ENCODE measurements at regions not wholly inside any gene's neighbourhood (a gene's known extent, or its start where the extent isn't known, plus 50 kb on each side); places are given as distances from the start of the nearest gene placed in this dataset.

DNA sequence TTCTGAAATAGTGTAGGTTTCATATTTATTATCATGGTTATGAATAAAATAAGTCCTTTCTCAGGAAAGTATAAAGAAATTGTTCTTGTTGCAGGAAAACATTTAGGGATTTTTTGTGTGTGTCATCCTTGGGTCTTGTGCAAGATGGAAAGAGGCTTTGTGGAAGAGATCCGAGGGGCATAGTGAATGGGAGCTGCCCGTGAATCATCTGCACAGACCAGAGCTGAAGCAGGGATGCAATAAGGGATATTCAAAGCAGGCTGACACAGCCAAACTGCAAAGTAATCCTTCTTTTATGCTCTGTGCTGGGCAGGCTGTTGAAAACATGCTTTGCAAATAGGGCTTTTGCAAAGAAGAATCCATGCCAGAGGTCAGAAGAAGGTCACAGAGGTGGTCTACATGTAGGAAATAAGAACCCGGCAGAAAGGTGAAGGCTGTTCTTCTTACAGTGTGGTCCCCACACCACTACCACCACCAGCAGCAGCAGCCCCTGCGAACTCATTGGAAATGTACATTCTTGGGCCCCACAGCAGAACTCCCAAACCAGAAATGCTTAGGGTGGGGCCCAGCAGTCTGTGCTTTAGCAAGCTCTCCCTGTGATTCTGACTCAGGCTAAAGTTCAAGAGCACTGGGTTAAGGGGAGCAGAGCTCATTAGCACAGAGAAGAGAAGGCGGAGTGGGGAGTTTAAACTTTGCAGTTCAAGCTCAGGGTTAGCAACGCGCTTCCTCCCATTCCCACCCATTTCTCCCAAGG lies 237.6 kb downstream of the QKI start:
- H3K27me3 ChIP-seq (ENCODE audit: insufficient read depth, low read length): no peaks in the 10 kb centered on the region
- H2BK120ac ChIP-seq (ENCODE audit: low read depth, low read length, poor library complexity, severe bottlenecking): no peak overlapping the region
- no peaks in the 10 kb centered on the region for H3K36me3 Mint-ChIP-seq (ENCODE audit: insufficient read depth in 1 of 3, low read depth in 3 of 3)
- H4K8ac ChIP-seq (replicated peaks; ENCODE audit: insufficient read length, low read depth, low read length): no peak overlapping the region
- H3K56ac ChIP-seq (ENCODE audit: insufficient read length, low read depth, low read length): no peak overlapping the region
- H3K4me3 Mint-ChIP-seq: no peak overlapping the region
- TF ChIP-seq CTCF (conservative IDR thresholded peaks at IDR 0.05): no peak
- H3K9ac ChIP-seq (ENCODE audit: extremely low read depth, insufficient read length, low read length): no peak overlapping the region
- H3K23ac ChIP-seq (ENCODE audit: insufficient read length, low read depth, low read length): no peak overlapping the region
- H2BK12ac ChIP-seq (ENCODE audit: insufficient read length, low read depth, low read length): no peak overlapping the region
- no peak overlapping the region for H3K4me2 ChIP-seq (ENCODE audit: insufficient read depth, insufficient read length, low read length)
- peaks cover 7 to 8% of the 10 kb centered on the region in 2 experiments for H3K4me1 Mint-ChIP-seq
- H4K20me1 ChIP-seq (ENCODE audit: control insufficient read depth, insufficient read depth, insufficient read length): no peaks in the 10 kb centered on the region
- H3K79me2 ChIP-seq (ENCODE audit: insufficient read depth, low read length): no peaks in the 10 kb centered on the region
- H3K4ac ChIP-seq (ENCODE audit: low read depth, low read length): no peak overlapping the region
- H4K91ac ChIP-seq (ENCODE audit: insufficient read length, low read depth, low read length): no peak overlapping the region
- no peak overlapping the region for H3K27ac Mint-ChIP-seq
- H3T11ph ChIP-seq (ENCODE audit: low read length): no peak overlapping the region
- H3K23me2 ChIP-seq (ENCODE audit: insufficient read length, low read depth, low read length, poor library complexity, severe bottlenecking): no peaks in the 10 kb centered on the region
- H3K9me3 Mint-ChIP-seq: no peaks in the 10 kb centered on the region; a peak in 1 of 5 replicates
- no peak overlapping the region for H3K18ac ChIP-seq (ENCODE audit: insufficient read length, low read depth, low read length)
- H3K27ac ChIP-seq (ENCODE audit: insufficient read length, low read depth, low read length): no peak overlapping the region
- no peaks in the 10 kb centered on the region for H3K4me1 ChIP-seq (ENCODE audit: insufficient read depth, low read length)
- no peak for DNase-seq
- H2BK15ac ChIP-seq (ENCODE audit: low read depth, low read length): no peak overlapping the region
- no peak overlapping the region for H2BK5ac ChIP-seq (ENCODE audit: insufficient read length, low read length)
- no peak overlapping the region for H2AFZ ChIP-seq (ENCODE audit: low read length)
- no peaks in the 10 kb centered on the region for H3K27me3 Mint-ChIP-seq (ENCODE audit: low read depth)
- H4K5ac ChIP-seq (ENCODE audit: insufficient read length, low read depth, low read length): no peak overlapping the region
- H2AK5ac ChIP-seq (ENCODE audit: insufficient read length, low read length): no peak overlapping the region
- no peak overlapping the region for H3K14ac ChIP-seq (ENCODE audit: insufficient read depth, low read length)
- H3K9me3 ChIP-seq (ENCODE audit: control insufficient read depth, low read depth, low read length): no peaks in the 10 kb centered on the region
- no peaks in the 10 kb centered on the region for H3K79me1 ChIP-seq (ENCODE audit: insufficient read depth, low read depth, low read length, poor library complexity, severe bottlenecking)
- H2BK20ac ChIP-seq (ENCODE audit: low read depth, low read length, poor library complexity, severe bottlenecking): no peak overlapping the region
- no CpG with 5 or more reads among the region's 7 CpGs for WGBS (ENCODE audit: extremely low coverage, insufficient read length, low lambda C conversion rate)

All from H9 (cell line).